HCT116 (cell line): ENCODE measurements at regions not wholly inside any gene's neighbourhood (a gene's known extent, or its start where the extent isn't known, plus 50 kb on each side); places are given as distances from the start of the nearest gene placed in this dataset.

Experiments used
- ATAC-seq: fragments of 200-7000 bp; cut with Tn5 transposase; 2 replicates; pipeline ENCODE4 v1.9.1; 2020; ENCODE audit warnings: mild to moderate bottlenecking, moderate library complexity
- BruUV-seq: library from RNA; stranded (reverse); fragments of 400-500 nt; replicated peaks from 2 replicates; lab custom pipeline; 2021; lab: Mats Ljungman, UMichigan
- CTCF ChIA-PET: fragments of 300-600 bp; sonication (Branson Sonifier 250); formaldehyde crosslinking; loops from one replicate; lab custom pipeline; 2021; ENCODE audit warnings: antibody characterized with exemption; lab: Charles Lee
- POLR2A ChIA-PET: fragments of 300-600, 350-600 bp; sonication (Branson Sonifier 250); formaldehyde crosslinking; loops from one replicate; lab custom pipeline; 2021; ENCODE audit warnings: antibody characterized with exemption; lab: Charles Lee
- RAD21 ChIA-PET, 2 experiments: fragments of 300-600 bp; sonication (Branson Sonifier 250); formaldehyde crosslinking; loops; one replicate each; lab custom pipeline; 2023; ENCODE audit warnings: low total read pairs in 2 of 2; ENCODE audit not compliant: uncharacterized antibody in 2 of 2, unreplicated experiment in 2 of 2, low non-redundant PET in 1 of 2; lab: Charles Lee
- DNase-seq: peaks from one replicate; pipeline ENCODE4 v3.0.0-alpha.2; 2010; ENCODE audit warnings: low read depth, low spot score
- H2AFZ ChIP-seq: fragments of 200-600 bp; shearing (Covaris generic), sonication (generic); 2 replicates; pipeline ENCODE4 v1.6.1; 2017; ENCODE audit warnings: low read depth, mixed run types, mixed read lengths, antibody characterized with exemption, low read length; ENCODE audit not compliant: poor library complexity, severe bottlenecking
- H3K27ac ChIP-seq: 2 replicates; pipeline ENCODE4 v1.5.1; 2012; ENCODE audit warnings: low read depth, low read length
- H3K27me3 ChIP-seq: fragments of 200-600 bp; sonication (generic); 2 replicates; pipeline ENCODE4 v1.6.1; 2016; ENCODE audit warnings: mixed run types, low read length, mixed read lengths; ENCODE audit not compliant: insufficient read depth
- H3K36me3 ChIP-seq, 2 experiments: fragments of 200-500 bp in 1 of 2; fragments of 200-600 bp in 1 of 2; sonication (Bioruptor generic) in 1 of 2; sonication (generic) in 1 of 2; 2 replicates each; pipeline versions ENCODE4 v1.5.1 to v1.6.1; 2014 to 2016; ENCODE audit warnings: low read length in 2 of 2, inconsistent platforms in 1 of 2, mixed read lengths in 1 of 2, mixed run types in 1 of 2; ENCODE audit not compliant: insufficient read depth in 2 of 2, control insufficient read depth in 1 of 2
- H3K4me1 ChIP-seq, 2 experiments: fragments of 200-600 bp in 1 of 2; sonication (generic) in 1 of 2; 2 replicates each; pipeline versions ENCODE4 v1.5.1 to v1.6.1; 2012 to 2017; ENCODE audit warnings: low read length in 2 of 2, inconsistent platforms in 1 of 2, mild to moderate bottlenecking in 1 of 2, mixed read lengths in 1 of 2, mixed run types in 1 of 2, moderate library complexity in 1 of 2; ENCODE audit not compliant: insufficient read depth in 2 of 2, control insufficient read depth in 1 of 2
- H3K4me2 ChIP-seq: fragments of 200-600 bp; sonication (generic); 2 replicates; pipeline ENCODE4 v1.6.1; 2017; ENCODE audit warnings: mixed run types, low read length, mixed read lengths
- H3K4me3 ChIP-seq, 2 experiments: fragments of 200-600 bp in 1 of 2; sonication (generic) in 1 of 2; replicated peaks in 1 of 2; 2 replicates each; pipeline ENCODE4 v1.5.1; 2011 to 2016; ENCODE audit warnings: low read length in 2 of 2, control low read depth in 1 of 2, low read depth in 1 of 2, mild to moderate bottlenecking in 1 of 2, mixed read lengths in 1 of 2, mixed run types in 1 of 2
- H3K79me2 ChIP-seq: fragments of 200-600 bp; sonication (generic); 2 replicates; pipeline ENCODE4 v1.6.1; 2017; ENCODE audit warnings: mild to moderate bottlenecking, mixed run types, low read length, moderate library complexity, mixed read lengths; ENCODE audit not compliant: insufficient read depth
- H3K9ac ChIP-seq: fragments of 200-600 bp; sonication (generic); 2 replicates; pipeline ENCODE4 v1.6.1; 2016; ENCODE audit warnings: low read length, mixed read lengths
- H3K9me2 ChIP-seq: fragments of 200-600 bp; sonication (generic), shearing (Covaris generic); 2 replicates; pipeline ENCODE4 v1.6.1; 2017; ENCODE audit warnings: mixed run types, mild to moderate bottlenecking, moderate library complexity; ENCODE audit not compliant: insufficient read depth
- H3K9me3 ChIP-seq, 2 experiments: fragments of 200-500 bp in 1 of 2; fragments of 200-600 bp in 1 of 2; sonication (Bioruptor generic) in 1 of 2; sonication (generic) in 1 of 2; 2 replicates each; pipeline ENCODE4 v1.6.1; 2014 to 2017; ENCODE audit warnings: low read length in 2 of 2, mixed read lengths in 2 of 2, inconsistent platforms in 1 of 2, low read depth in 1 of 2, mild to moderate bottlenecking in 1 of 2, mixed run types in 1 of 2, moderate library complexity in 1 of 2; ENCODE audit not compliant: control insufficient read depth in 1 of 2, insufficient read depth in 1 of 2
- H4K20me1 ChIP-seq: fragments of 200-600 bp; sonication (generic), shearing (Covaris generic); 2 replicates; pipeline ENCODE4 v1.6.1; 2017; ENCODE audit warnings: mixed run types, mild to moderate bottlenecking, moderate library complexity; ENCODE audit not compliant: insufficient read depth
- ATF3 ChIP-seq: IDR thresholded peaks from 2 replicates; pipeline ENCODE4 v1.6.1; 2012
- CBX3 ChIP-seq: IDR thresholded peaks from 2 replicates; pipeline ENCODE4 v1.6.1; 2012; ENCODE audit warnings: low read depth
- CEBPB ChIP-seq: IDR thresholded peaks from 2 replicates; pipeline ENCODE4 v1.6.1; 2012; ENCODE audit warnings: low read depth
- CTCF ChIP-seq, 3 experiments: fragments of 200-600 bp in 1 of 3; sonication (generic) in 1 of 3; IDR thresholded peaks in 2 of 3; conservative IDR thresholded peaks in 1 of 3; 2 replicates each; pipeline ENCODE4 v1.5.1; 2012 to 2017; ENCODE audit warnings: low read depth in 2 of 3, low read length in 2 of 3, antibody characterized with exemption in 1 of 3, borderline replicate concordance in 1 of 3, control low read depth in 1 of 3, mild to moderate bottlenecking in 1 of 3, mixed read lengths in 1 of 3, mixed run types in 1 of 3, moderate library complexity in 1 of 3; ENCODE audit not compliant: insufficient read depth in 1 of 3
- ELF1 ChIP-seq: IDR thresholded peaks from 2 replicates; pipeline ENCODE4 v1.6.1; 2012; ENCODE audit warnings: low read depth, borderline replicate concordance
- EZH2 ChIP-seq: fragments of 200-600 bp; sonication (generic); IDR thresholded peaks from 2 replicates; pipeline ENCODE4 v1.6.1; 2017; ENCODE audit warnings: antibody characterized with exemption, mixed run types
- REST ChIP-seq: IDR thresholded peaks from 2 replicates; pipeline ENCODE4 v1.6.1; 2012; ENCODE audit warnings: low read depth
- SIN3A ChIP-seq: IDR thresholded peaks from 2 replicates; pipeline ENCODE4 v1.6.1; 2012; ENCODE audit warnings: low read depth
- SRF ChIP-seq: IDR thresholded peaks from 2 replicates; pipeline ENCODE4 v1.6.1; 2012; ENCODE audit warnings: low read depth
- intact Hi-C: fragments of 100-400 bp; cut with micrococcal nuclease; formaldehyde crosslinking; loops from 2 replicates; pipeline ENCODE4 v1.10.0; 2022

GRCh38 chr2:177001334-177001733 is 211.3 kb upstream of the HNRNPA3 start:
- Histone ChIP-seq H2AFZ (no peak overlapping the region), H4K20me1 (no peaks in the 10 kb centered on the region), H3K27ac (no peak overlapping the region)
- TF ChIP-seq CBX3 (no peak), ATF3 (no peak), ELF1 (no peak), REST (no peak), SRF (no peak), EZH2 (no peak), CTCF (IDR thresholded peaks at IDR 0.05 in 2 of 3, conservative IDR thresholded peaks at IDR 0.05 in 1 of 3; ENCODE audit: borderline replicate concordance in 1 of 3, insufficient read depth in 1 of 3, low read depth in 2 of 3, low read length in 2 of 3) (no peak), SIN3A (no peak), CEBPB (no peak)
- TF ChIP-seq, all 23 proteins: peak for 0
- RAD21 ChIA-PET, result no interaction called here
- no peak overlapping the region for H3K9ac ChIP-seq
- H3K4me3 ChIP-seq, result no peak overlapping the region
- no peaks in the 10 kb centered on the region for H3K9me2 ChIP-seq
- CTCF ChIA-PET, result no interaction called here
- peaks cover 0 to 16% of the 10 kb centered on the region in 2 experiments; a peak in 3 of 4 replicates for H3K4me1 ChIP-seq
- H3K36me3 ChIP-seq, result no peaks in the 10 kb centered on the region
- ATAC-seq (no peak), DNase-seq (no peak)
- BruUV-seq, result no TSS peak
- no peaks in the 10 kb centered on the region; the same call in 1 of the 2 replicates for H3K27me3 ChIP-seq
- no peak overlapping the region for H3K4me2 ChIP-seq
- no peaks in the 10 kb centered on the region for H3K9me3 ChIP-seq
- POLR2A ChIA-PET, result no interaction called here
- H3K79me2 ChIP-seq, result no peaks in the 10 kb centered on the region
- intact Hi-C loops, result loop anchor here (5.0 kb wide), 1 partner anchor 536 kb away; no protein-coding TSS in a partner anchor
